GM12875 (cell line): ENCODE measurements at regions not wholly inside any gene's neighbourhood (a gene's known extent, or its start where the extent isn't known, plus 50 kb on each side); places are given as distances from the start of the nearest gene placed in this dataset.

Experiments used
- H3K4me3 ChIP-seq: one replicate; pipeline ENCODE4 v1.5.1; 2011; ENCODE audit warnings: low read depth, low read length, control low read depth
- CTCF ChIP-seq: IDR thresholded peaks from 2 replicates; pipeline ENCODE4 v1.5.1; 2011; ENCODE audit warnings: low read depth, mild to moderate bottlenecking, control low read depth, inconsistent platforms, low read length, moderate library complexity, borderline replicate concordance; ENCODE audit not compliant: insufficient read depth

GRCh38 chr13:99140831-99141230 is 59.8 kb upstream of the UBAC2 start:
- no peak overlapping the region for H3K4me3 ChIP-seq
- TF ChIP-seq CTCF: no peak

GRCh38 chr13:99143904-99144303 is 56.8 kb upstream of the UBAC2 start:
- H3K4me3 ChIP-seq: no peak overlapping the region
- no peak for TF ChIP-seq CTCF

GRCh38 chr13:99144306-99144705 is 56.3 kb upstream of the UBAC2 start:
- no peak overlapping the region for H3K4me3 ChIP-seq
- no peak for TF ChIP-seq CTCF

- H3K4me3 ChIP-seq: no peak overlapping the region
- no peak for TF ChIP-seq CTCF
Measured at GRCh38 chr13:99145461-99145860, 55.2 kb upstream of the UBAC2 start.

- H3K4me3 ChIP-seq: no peak overlapping the region
- no peak for TF ChIP-seq CTCF
Measured at GRCh38 chr13:99150575-99151361, 49.9 kb upstream of the UBAC2 start.
